ENCODE measurements at regions not wholly inside any gene's neighbourhood (a gene's known extent, or its start where the extent isn't known, plus 50 kb on each side); places are given as distances from the start of the nearest gene placed in this dataset.

DNA sequence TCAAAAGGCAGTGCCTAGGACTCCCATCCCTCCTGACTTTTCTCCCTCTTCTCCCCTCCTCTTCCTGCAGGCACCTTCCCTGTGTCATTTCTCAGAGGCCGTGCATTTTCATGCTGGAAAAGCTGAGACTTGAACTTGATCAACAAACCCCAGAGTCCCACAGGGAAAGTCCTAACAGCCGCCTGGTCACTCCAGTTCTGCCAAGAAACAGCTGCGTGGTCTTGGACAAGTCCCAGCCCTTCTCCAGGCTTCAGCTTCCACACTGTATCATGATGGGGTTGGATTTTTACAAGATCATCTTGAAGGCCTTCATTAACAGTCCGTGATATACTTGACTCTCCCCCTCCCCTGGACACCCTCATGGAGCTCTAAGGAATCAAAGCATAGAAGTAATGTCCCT, 366.0 kb downstream of the BCOR start:
- Mint-ChIP-seq H3K36me3 (ENCODE audit: low read depth) (no peaks in the 10 kb centered on the region), H3K9me3 (no peaks in the 10 kb centered on the region), H3K4me3 (no peak overlapping the region), H3K27me3 (no peaks in the 10 kb centered on the region), H3K27ac (no peak overlapping the region), H3K4me1 (peaks cover 22% of the 10 kb centered on the region)
- intact Hi-C loops (cut with micrococcal nuclease), result loop anchor here (5.0 to 10.0 kb wide), 6 partner anchors 41 to 441 kb away; no protein-coding TSS in a partner anchor
- DNase-seq, result no peak

DNA sequence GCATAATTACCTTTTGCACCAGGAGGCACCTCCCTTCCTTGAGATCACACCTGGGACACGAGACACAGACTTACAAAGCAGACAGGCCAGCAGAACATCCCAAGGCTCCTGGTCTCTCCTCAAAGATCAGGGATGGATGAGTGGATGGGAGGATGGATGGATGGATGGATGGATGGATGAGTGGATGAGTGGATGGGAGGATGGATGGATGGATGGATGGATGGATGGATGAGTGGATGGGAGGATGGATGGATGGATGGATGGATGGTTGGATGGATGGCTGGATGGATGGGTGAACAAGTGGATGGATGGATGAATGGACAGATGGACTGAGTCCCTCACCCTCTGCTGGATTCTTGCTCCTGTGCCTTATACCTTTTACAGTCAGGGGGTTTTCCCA, 364.0 kb downstream of the BCOR start:
- intact Hi-C loops (cut with micrococcal nuclease), result loop anchor here (5.0 to 10.0 kb wide), 6 partner anchors 39 to 439 kb away; no protein-coding TSS in a partner anchor
- no peak for DNase-seq
- Mint-ChIP-seq H3K4me1 (peaks cover 24% of the 10 kb centered on the region), H3K9me3 (no peaks in the 10 kb centered on the region), H3K4me3 (no peak overlapping the region), H3K36me3 (ENCODE audit: low read depth) (no peaks in the 10 kb centered on the region), H3K27me3 (no peaks in the 10 kb centered on the region), H3K27ac (peak overlapping the region; percentile 28)

DNA sequence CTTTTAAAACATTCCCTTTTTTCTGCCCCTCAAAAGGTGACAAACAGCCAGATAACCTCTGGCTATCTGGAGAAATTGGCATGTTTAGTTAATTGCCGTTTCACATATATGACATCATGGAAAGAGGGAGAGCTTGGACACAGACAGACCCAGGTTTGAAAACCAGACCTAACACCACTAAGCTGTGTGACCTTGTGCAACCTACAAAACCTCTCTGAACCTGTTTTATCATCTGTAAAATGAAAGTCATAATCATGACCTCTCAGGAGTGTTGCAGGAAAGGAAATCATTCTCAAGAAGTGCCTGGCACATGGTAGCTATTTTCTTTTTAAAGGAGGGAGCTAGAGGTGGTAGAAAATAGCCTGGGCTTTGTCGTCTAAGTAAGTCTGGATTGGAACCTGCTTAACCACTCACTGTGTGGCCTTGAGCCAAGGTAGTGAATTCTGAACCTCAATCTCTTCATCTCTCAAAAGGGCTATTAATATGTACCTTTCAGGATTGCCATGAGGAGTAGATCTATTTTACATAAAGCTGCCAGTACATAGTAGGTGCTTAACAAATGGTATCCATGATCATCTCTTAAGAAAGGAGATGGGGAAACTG, 363.5 kb downstream of the BCOR start:
- Mint-ChIP-seq H3K36me3 (ENCODE audit: low read depth) (no peaks in the 10 kb centered on the region), H3K27me3 (no peaks in the 10 kb centered on the region), H3K27ac (no peak overlapping the region), H3K4me3 (no peak overlapping the region), H3K9me3 (no peaks in the 10 kb centered on the region), H3K4me1 (peaks cover 24% of the 10 kb centered on the region)
- DNase-seq, result no peak
- intact Hi-C loops (cut with micrococcal nuclease), result loop anchor here (5.0 to 10.0 kb wide), 6 partner anchors 38 to 438 kb away; no protein-coding TSS in a partner anchor

DNA sequence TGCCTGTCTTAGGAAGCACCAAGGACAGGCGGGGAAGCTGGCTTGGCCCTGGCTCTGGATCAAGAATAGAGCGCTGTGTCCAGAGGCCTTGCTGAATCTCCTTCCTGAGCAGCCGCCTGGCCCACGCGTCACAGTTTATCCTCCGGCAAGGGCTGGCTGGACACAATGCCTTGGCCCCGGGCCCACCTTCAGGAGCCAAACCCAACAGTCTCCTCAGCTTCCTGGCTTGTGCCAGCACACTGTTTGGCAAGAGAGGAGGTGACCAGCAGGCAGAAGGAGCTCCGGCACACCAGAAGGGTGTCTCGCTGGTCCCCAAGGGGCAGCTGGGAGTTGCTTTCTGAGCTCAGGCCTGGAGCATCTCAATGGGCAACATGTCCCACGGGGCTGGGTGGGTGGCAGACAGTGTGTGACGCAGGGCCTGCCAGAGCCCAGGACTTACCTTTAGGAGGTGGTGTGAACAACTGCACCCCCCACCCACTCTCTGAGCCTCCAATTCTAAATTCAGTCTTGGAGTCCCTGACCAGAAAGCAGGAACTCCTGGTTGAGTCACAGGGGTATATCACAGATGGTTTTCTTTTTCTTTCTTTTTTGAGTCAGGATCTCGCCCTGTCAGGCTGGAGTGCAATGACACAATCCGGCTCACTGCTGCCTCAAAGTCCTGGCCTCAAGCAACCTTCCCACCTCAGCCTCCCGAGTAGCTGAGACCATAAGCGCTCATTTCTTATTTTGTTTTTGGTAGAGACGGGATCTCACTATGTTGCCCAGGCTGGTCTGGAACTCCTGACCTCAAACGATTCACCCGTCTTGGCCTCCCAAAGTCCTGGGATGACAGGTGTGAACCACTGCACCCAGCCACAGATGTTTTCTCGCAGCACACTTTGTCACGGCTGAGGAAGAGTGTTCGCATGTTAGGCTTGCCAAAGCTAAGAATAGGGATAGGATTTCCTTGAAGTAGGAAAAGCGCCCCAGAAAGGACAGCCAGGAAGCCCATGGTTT, 361.2 kb downstream of the BCOR start:
- no peak overlapping the region for H3K4me3 Mint-ChIP-seq
- DNase-seq, result no peak
- H3K27ac Mint-ChIP-seq, result no peak overlapping the region
- no peaks in the 10 kb centered on the region for H3K36me3 Mint-ChIP-seq (ENCODE audit: low read depth)
- H3K4me1 Mint-ChIP-seq, result peaks cover 16% of the 10 kb centered on the region
- H3K27me3 Mint-ChIP-seq, result no peaks in the 10 kb centered on the region
- no peaks in the 10 kb centered on the region for H3K9me3 Mint-ChIP-seq
- intact Hi-C loops (cut with micrococcal nuclease), result loop anchor here (10.0 kb wide), 2 partner anchors 268 to 328 kb away; no protein-coding TSS in a partner anchor

DNA sequence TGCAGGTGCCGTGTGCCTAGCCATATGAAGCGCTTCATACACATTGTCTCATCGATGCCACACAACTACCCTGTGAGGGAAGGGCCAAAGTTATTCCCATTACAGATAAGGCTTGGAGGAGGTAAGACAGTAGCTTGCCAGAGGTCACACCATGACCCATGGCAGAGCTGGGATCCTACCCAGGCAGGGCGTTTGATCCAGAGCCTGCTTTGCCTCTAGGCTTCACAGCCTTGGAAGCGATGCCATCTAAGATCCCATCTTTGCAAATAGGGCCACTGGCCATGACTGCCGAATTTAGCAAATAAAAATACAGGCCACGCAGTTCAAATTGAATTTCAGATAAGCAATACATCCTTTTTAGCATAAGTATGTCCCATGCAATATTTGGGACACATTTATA, 358.2 kb downstream of the BCOR start:
- intact Hi-C loops (cut with micrococcal nuclease), result loop anchor here (10.0 kb wide), 2 partner anchors 265 to 325 kb away; no protein-coding TSS in a partner anchor

DNA sequence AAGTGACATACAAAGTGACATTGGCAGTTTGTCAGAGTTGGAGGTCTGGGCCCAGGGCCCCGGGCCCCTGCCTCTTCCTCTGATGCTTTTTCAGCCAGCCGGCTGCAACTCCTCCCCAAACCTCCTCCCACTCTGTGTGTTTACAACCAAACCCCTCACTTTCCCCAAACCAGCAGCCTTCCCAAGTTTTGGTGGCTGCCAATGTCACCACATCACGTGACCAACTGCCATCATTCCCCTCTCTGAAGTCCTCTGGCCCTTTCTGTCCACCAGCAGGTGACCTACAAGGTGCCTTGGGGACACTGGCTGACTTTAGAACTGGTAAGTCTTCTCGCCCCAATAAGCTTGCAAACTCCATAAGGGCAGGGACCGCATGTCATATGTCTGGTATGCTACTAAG, 357.7 kb downstream of the BCOR start:
- intact Hi-C loops (cut with micrococcal nuclease), result no loop called here
- Mint-ChIP-seq H3K36me3 (ENCODE audit: low read depth) (no peaks in the 10 kb centered on the region), H3K4me3 (no peak overlapping the region), H3K9me3 (no peaks in the 10 kb centered on the region), H3K27ac (no peak overlapping the region), H3K4me1 (peaks cover 5% of the 10 kb centered on the region), H3K27me3 (no peaks in the 10 kb centered on the region)
- DNase-seq, result no peak

More for the DNA sequence above, 358.2 kb downstream of the BCOR start:
- H3K9me3 Mint-ChIP-seq, result no peaks in the 10 kb centered on the region
- no peaks in the 10 kb centered on the region for H3K27me3 Mint-ChIP-seq
- H3K27ac Mint-ChIP-seq, result no peak overlapping the region
- H3K36me3 Mint-ChIP-seq (ENCODE audit: low read depth), result no peaks in the 10 kb centered on the region
- no peak overlapping the region for H3K4me3 Mint-ChIP-seq
- H3K4me1 Mint-ChIP-seq, result peaks cover 5% of the 10 kb centered on the region
- no peak for DNase-seq

DNA sequence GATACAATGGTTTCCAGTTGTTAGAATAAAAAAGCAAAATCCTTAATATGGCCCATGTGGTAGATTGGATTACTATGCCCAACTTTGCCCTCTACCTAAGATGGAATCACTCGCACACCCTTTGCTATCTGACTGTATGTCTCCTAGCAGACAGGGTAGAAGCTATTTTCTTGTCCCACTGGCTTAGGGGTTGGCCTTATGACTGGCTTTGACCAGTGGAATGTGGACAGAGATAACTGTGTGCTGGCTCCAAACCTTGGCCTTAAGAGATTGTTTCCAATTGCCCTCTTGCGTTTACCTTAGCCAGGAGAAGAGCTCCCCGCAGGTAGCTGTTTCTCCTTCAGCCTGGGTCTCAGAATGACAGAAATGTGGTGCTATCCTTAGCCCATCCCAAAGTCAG, 355.9 kb downstream of the BCOR start:
- intact Hi-C loops (cut with micrococcal nuclease), result no loop called here
- H3K27me3 Mint-ChIP-seq, result no peaks in the 10 kb centered on the region
- H3K9me3 Mint-ChIP-seq, result no peaks in the 10 kb centered on the region
- H3K4me1 Mint-ChIP-seq, result no peaks in the 10 kb centered on the region
- H3K36me3 Mint-ChIP-seq (ENCODE audit: low read depth), result no peaks in the 10 kb centered on the region
- no peak overlapping the region for H3K4me3 Mint-ChIP-seq
- no peak for DNase-seq
- H3K27ac Mint-ChIP-seq, result no peak overlapping the region

DNA sequence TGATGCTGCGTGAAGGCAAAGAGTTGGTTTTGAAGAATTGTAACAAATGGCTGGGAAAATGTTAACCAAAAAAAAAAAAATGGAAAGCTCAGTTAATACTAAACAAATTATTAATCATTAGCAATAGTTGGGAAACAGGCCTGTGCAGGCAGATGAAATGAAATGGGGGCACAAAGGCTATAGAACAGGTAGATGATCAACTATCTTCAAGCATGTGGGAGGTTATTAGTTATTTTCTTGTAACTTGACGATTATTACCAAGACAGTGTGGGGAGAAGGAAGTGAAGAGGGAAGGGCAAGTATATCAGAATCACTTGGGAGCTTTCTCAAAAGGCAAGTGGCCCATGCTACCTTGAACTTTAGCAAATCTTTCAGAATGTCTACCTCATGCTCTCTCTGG, 351.9 kb downstream of the BCOR start:
- H3K4me1 Mint-ChIP-seq, result peaks cover 3% of the 10 kb centered on the region
- no peaks in the 10 kb centered on the region for H3K9me3 Mint-ChIP-seq
- no peak overlapping the region for H3K27ac Mint-ChIP-seq
- H3K27me3 Mint-ChIP-seq, result no peaks in the 10 kb centered on the region
- no peak for DNase-seq
- H3K36me3 Mint-ChIP-seq (ENCODE audit: low read depth), result no peaks in the 10 kb centered on the region
- H3K4me3 Mint-ChIP-seq, result no peak overlapping the region
- intact Hi-C loops (cut with micrococcal nuclease), result no loop called here

DNA sequence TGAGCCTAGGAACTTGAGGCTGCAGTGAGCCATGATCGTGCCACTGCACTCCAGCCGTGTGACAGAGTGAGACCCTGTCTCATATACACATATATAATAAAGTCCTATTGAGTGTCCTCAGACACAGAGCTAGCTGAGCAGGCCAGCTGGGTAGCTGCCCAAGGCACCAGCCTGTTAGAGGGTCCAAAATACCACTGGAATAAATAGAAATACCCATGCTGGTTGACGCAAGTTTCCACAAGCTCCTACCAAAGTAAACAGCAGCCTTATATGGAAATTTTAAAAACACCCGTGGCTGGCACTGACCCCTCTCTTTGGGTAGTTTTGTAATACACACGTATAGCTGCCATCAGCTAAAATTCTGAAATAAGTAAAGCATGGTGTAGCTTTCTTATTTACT, 348.6 kb downstream of the BCOR start:
- intact Hi-C loops (cut with micrococcal nuclease), result no loop called here
- no peaks in the 10 kb centered on the region for H3K9me3 Mint-ChIP-seq

DNA sequence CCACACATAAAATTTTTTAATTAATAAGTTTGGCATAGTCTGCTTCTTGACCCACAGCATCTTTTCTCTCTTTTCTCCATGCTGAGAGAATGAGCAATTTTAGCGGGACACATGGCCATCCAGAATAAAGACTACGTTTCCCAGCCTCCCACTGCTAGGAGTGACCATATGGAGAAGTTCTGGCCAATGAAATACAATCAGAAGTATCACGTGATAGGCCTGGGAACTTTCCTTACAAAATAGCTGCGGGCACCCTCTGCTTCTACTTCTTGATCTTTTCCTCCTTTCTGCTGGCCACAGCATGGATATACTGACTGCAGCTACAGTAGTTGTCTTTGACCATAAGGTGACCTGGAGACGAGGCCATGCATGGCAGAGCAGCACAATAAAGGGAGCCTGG, 348.0 kb downstream of the BCOR start:
- Mint-ChIP-seq H3K4me3 (no peak overlapping the region), H3K27ac (no peak overlapping the region), H3K36me3 (ENCODE audit: low read depth) (peaks cover 3% of the 10 kb centered on the region), H3K9me3 (no peaks in the 10 kb centered on the region), H3K4me1 (peaks cover 10% of the 10 kb centered on the region), H3K27me3 (no peaks in the 10 kb centered on the region)
- intact Hi-C loops (cut with micrococcal nuclease), result no loop called here
- no peak for DNase-seq

More for the DNA sequence above, 348.6 kb downstream of the BCOR start:
- Mint-ChIP-seq H3K4me3 (no peak overlapping the region), H3K27me3 (no peaks in the 10 kb centered on the region), H3K4me1 (peaks cover 10% of the 10 kb centered on the region), H3K27ac (no peak overlapping the region), H3K36me3 (ENCODE audit: low read depth) (peaks cover 3% of the 10 kb centered on the region)
- DNase-seq, result no peak

DNA sequence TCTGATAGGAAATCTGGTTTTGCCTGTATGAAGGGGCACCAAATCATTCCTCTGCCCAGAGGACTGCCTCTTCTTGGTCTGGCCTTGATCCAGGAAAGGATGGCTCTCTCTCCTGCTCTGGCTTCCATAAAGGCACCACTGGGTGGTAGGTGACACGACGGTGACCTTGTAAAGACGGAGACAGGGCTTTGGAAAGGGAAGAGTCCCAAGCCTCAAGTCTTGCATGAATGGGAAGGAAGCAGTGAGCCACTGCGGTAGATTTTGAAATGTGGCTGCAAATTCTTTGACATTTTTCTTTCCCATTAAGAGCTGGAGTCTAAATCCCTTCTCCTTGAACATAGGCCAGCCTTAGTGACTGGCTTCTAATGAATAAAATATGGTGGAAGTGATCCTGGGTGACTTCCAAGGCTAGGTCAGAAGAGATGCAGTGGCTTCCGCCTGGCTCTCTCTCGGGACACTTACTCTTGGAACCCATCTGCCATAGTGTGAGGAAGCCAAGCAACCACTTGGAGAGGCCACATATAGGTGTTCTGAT, 347.4 kb downstream of the BCOR start:
- Mint-ChIP-seq H3K27ac (no peak overlapping the region), H3K9me3 (no peaks in the 10 kb centered on the region), H3K4me1 (peaks cover 10% of the 10 kb centered on the region), H3K36me3 (ENCODE audit: low read depth) (peaks cover 3% of the 10 kb centered on the region), H3K4me3 (no peak overlapping the region), H3K27me3 (no peaks in the 10 kb centered on the region)
- intact Hi-C loops (cut with micrococcal nuclease), result no loop called here
- no peak for DNase-seq

DNA sequence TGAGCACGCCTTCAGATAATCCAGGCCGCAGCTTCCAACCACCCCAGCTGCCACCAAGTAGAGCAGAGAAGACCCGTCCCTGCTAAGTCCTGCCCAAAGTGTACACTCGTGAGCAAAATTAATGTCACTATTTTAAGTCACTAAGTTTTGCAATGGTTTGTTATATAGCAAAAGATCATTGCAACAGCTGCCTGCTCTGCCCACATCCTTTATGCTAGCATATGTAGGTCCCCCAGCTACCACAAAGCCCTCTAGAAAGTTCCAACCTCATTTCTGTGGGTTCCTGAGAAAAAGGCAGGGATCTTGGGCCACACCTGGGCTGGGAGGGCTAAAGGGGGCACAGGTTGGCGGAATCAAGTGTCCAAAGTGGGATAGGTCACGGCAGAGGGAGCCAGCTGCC, 346.9 kb downstream of the BCOR start:
- no peak for DNase-seq
- no peaks in the 10 kb centered on the region for H3K27me3 Mint-ChIP-seq
- intact Hi-C loops (cut with micrococcal nuclease), result no loop called here
- H3K4me1 Mint-ChIP-seq, result peaks cover 10% of the 10 kb centered on the region
- peaks cover 3% of the 10 kb centered on the region for H3K36me3 Mint-ChIP-seq (ENCODE audit: low read depth)
- H3K27ac Mint-ChIP-seq, result no peak overlapping the region
- no peak overlapping the region for H3K4me3 Mint-ChIP-seq
- H3K9me3 Mint-ChIP-seq, result no peaks in the 10 kb centered on the region

DNA sequence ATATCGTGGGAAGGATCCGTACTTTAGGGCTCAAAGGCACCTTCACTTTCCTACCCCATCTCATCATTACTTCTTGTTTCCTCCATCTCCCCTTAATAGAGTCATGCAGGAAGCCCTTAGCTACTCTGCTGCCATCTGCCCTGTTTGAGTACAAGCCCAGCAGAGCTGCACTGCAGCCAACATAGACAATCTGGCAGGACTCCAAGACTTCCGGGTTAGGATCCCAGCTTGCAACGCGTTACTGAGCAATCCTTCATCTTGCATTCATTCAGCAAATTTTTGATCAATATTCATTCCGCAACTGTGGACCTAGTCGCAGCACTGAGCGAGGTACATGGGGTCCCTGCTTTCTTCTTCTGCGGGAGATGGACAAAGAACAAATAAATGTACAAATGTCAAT, 344.9 kb downstream of the BCOR start:
- peaks cover 3% of the 10 kb centered on the region for H3K36me3 Mint-ChIP-seq (ENCODE audit: low read depth)
- H3K9me3 Mint-ChIP-seq, result no peaks in the 10 kb centered on the region
- no peak overlapping the region for H3K27ac Mint-ChIP-seq
- H3K27me3 Mint-ChIP-seq, result no peaks in the 10 kb centered on the region
- peaks cover 10% of the 10 kb centered on the region for H3K4me1 Mint-ChIP-seq
- DNase-seq, result no peak
- H3K4me3 Mint-ChIP-seq, result no peak overlapping the region
- intact Hi-C loops (cut with micrococcal nuclease), result no loop called here
